Esophagus muscularis mucosa (tissue), 3 donors: ENCODE measurements at regions not wholly inside any gene's neighbourhood (a gene's known extent, or its start where the extent isn't known, plus 50 kb on each side); places are given as distances from the start of the nearest gene placed in this dataset.

Source experiments
- POLR2A ChIP-seq: fragments of 450-650 bp; IDR thresholded peaks from one replicate; pipeline ENCODE4 v1.6.1; 2017; ENCODE audit warnings: antibody characterized with exemption, moderate library complexity, mild to moderate bottlenecking, low read depth
- POLR2AphosphoS5 ChIP-seq, 2 donors: sonication (generic); formaldehyde crosslinking; IDR thresholded peaks; one replicate each; pipeline ENCODE4 v1.6.1; 2017; ENCODE audit warnings: antibody characterized with exemption in 2 of 2
- TF ChIP-seq, protein P1 (sequence below), 3 experiments: fragments of 200-600 bp in 2 of 3; fragments of 450-650 bp in 1 of 3; sonication (generic) in 2 of 3; IDR thresholded peaks; one replicate each; pipeline ENCODE4 v1.5.1; 2017 to 2019; ENCODE audit warnings: antibody characterized with exemption in 3 of 3, mild to moderate bottlenecking in 2 of 3, moderate library complexity in 1 of 3

DNA sequence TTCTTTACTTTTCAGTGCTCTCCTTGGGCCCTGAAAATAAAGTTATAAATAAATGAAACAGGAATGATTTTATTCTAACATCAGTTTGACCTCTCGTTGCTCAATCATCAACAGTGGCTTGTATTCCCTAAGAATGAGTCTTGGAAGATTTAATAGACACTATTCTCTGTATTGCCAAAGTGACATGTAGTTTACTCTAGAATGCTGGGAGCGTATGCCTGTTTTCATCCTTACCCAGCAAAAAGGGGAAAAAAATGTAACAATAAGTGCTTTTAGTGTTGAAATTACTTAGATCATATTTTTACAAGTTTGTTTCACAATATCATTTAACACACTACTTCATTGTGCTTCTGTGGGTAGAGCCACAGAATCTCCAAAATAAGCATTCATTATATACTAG is 240.6 kb upstream of the CWC22 start:
- TF ChIP-seq, protein P1, sequence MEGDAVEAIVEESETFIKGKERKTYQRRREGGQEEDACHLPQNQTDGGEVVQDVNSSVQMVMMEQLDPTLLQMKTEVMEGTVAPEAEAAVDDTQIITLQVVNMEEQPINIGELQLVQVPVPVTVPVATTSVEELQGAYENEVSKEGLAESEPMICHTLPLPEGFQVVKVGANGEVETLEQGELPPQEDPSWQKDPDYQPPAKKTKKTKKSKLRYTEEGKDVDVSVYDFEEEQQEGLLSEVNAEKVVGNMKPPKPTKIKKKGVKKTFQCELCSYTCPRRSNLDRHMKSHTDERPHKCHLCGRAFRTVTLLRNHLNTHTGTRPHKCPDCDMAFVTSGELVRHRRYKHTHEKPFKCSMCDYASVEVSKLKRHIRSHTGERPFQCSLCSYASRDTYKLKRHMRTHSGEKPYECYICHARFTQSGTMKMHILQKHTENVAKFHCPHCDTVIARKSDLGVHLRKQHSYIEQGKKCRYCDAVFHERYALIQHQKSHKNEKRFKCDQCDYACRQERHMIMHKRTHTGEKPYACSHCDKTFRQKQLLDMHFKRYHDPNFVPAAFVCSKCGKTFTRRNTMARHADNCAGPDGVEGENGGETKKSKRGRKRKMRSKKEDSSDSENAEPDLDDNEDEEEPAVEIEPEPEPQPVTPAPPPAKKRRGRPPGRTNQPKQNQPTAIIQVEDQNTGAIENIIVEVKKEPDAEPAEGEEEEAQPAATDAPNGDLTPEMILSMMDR (IDR thresholded peaks at IDR 0.05): no peak
- no peak for TF ChIP-seq POLR2A
- TF ChIP-seq POLR2AphosphoS5 (IDR thresholded peaks at IDR 0.05): no peak
